Uterus (tissue), 3 donors: ENCODE measurements at regions not wholly inside any gene's neighbourhood (a gene's known extent, or its start where the extent isn't known, plus 50 kb on each side); places are given as distances from the start of the nearest gene placed in this dataset.

Experiments used
- DNase-seq, 2 donors: peaks; one replicate each; pipeline ENCODE4 v3.0.0-alpha.2; 2019 to 2020
- H3K27ac ChIP-seq, 2 donors: fragments of 200-600 bp; sonication (generic); 1 replicate in 1 of 2; 2 replicates in 1 of 2; pipeline ENCODE4 v1.5.1; 2016 to 2018
- H3K27me3 ChIP-seq, 2 donors: fragments of 200-600 bp; sonication (generic); one replicate each; pipeline ENCODE4 v1.5.1; 2018 to 2019; ENCODE audit warnings: control low read depth in 1 of 2
- H3K36me3 ChIP-seq, 2 donors: fragments of 200-600 bp; sonication (generic); one replicate each; pipeline ENCODE4 v1.5.1; 2019; ENCODE audit warnings: control low read depth in 1 of 2
- H3K4me1 ChIP-seq, 2 donors: fragments of 200-600 bp; sonication (generic); one replicate each; pipeline ENCODE4 v1.5.1; 2018 to 2019; ENCODE audit warnings: control low read depth in 1 of 2
- H3K4me3 ChIP-seq, 2 donors: fragments of 200-600 bp; sonication (generic); 1 replicate in 1 of 2; 2 replicates in 1 of 2; pipeline ENCODE4 v1.5.1; 2018 to 2019; ENCODE audit warnings: mild to moderate bottlenecking in 1 of 2
- H3K9me3 ChIP-seq, 2 donors: fragments of 200-600 bp; sonication (generic); one replicate each; pipeline ENCODE4 v1.5.1; 2019; ENCODE audit warnings: control low read depth in 1 of 2
- CTCF ChIP-seq, 4 experiments: fragments of 200-600 bp in 2 of 4; fragments of 450-650 bp in 2 of 4; sonication (generic) in 2 of 4; IDR thresholded peaks; one replicate each; pipeline ENCODE4 v1.5.1; 2016 to 2019; ENCODE audit warnings: antibody characterized with exemption in 4 of 4, mild to moderate bottlenecking in 2 of 4, moderate library complexity in 1 of 4
- POLR2A ChIP-seq, 2 donors: fragments of 450-650 bp; IDR thresholded peaks; one replicate each; pipeline ENCODE4 v1.6.1; 2016; ENCODE audit warnings: antibody characterized with exemption in 2 of 2, mild to moderate bottlenecking in 1 of 2, moderate library complexity in 1 of 2
- intact Hi-C: fragments of 100-400 bp; cut with DNase I; formaldehyde crosslinking; loops from one replicate; pipeline ENCODE4 v1.15.1; 2023; ENCODE audit warnings: low total_unique reads
- donor health status: DM: yes; HTN: yes; CAD: no.

DNA sequence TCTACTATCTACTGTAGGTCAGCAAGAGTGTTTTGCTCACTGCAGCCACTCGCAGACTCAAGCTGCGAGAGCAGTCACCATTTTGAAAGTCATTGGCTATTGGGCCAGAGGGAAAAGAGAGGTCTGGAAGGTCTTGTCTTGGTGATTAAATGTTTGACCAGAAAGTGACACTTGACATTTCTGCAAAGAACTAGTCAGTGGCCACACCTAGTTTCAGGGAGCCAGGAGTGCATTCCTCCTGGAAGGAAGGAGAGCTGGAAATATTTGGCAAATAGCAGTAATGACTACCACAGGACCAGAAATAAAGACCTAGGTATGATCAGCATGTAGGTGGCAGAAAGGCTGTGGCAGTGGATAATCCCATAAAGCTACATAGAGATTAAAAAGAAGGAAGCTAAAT, 440.0 kb upstream of the PLXNA2 start:
- Histone ChIP-seq H3K4me1 (no peaks in the 10 kb centered on the region), H3K4me3 (no peak overlapping the region), H3K9me3 (no peaks in the 10 kb centered on the region), H3K27me3 (no peaks in the 10 kb centered on the region), H3K36me3 (no peaks in the 10 kb centered on the region), H3K27ac (no peak overlapping the region)
- no peak for TF ChIP-seq POLR2A (IDR thresholded peaks at IDR 0.05)
- no peak for TF ChIP-seq CTCF (IDR thresholded peaks at IDR 0.05)
- intact Hi-C loops, result no loop called here
- DNase-seq, result no peak

DNA sequence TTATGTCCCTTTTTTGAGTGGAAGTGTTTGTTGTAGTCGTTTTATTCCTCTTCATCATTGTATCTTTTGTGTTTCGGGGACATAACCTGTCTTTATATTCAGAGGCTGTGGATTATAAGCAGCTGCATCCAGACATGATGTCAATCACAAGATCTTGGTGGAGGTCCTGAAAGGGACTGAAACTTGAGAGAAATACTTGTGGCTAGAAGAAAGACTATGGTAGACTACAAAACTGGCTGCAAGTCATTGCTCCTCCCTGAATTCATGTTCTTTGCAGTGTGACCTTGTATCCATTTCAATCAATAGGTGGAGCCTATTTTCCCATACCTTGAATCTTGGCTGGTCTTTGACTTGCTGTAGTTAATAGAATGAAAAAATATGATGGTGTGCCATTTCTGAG, 442.4 kb upstream of the PLXNA2 start:
- no peaks in the 10 kb centered on the region for H3K4me1 ChIP-seq
- intact Hi-C loops, result no loop called here
- H3K27ac ChIP-seq, result no peak overlapping the region
- TF ChIP-seq CTCF (IDR thresholded peaks at IDR 0.05) (no peak), POLR2A (IDR thresholded peaks at IDR 0.05) (no peak)
- H3K36me3 ChIP-seq, result no peaks in the 10 kb centered on the region
- H3K27me3 ChIP-seq, result no peaks in the 10 kb centered on the region
- H3K9me3 ChIP-seq, result no peaks in the 10 kb centered on the region
- H3K4me3 ChIP-seq, result no peak overlapping the region
- no peak for DNase-seq

DNA sequence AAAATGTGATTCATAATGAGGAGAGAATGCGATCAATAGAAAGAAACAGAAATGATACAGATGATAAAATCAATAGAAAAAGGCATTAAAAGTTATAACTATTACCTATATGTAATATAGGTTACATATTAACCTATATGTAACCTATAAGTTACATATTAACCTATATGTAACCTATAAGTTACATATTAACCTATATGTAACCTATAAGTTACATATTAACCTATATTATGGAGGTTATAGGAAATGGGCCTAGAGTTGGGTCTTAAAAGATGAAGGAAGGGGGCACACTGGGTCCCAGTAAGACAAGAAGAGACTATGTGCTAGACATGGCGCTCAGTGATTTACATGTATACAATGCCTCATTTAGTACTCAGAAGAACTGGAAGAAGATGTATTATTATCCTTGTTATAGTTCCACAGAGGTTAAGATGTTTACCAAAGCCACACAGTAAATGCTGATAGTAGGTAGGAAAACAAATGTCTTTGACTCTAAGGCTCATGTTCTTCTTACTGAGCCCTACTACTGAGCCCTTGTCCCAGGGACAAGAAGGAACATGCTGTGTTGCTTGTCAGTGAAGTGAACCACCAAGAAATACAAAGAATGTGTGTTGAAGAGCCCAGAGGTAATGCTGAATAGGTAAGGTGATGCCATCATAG, 444.6 kb upstream of the PLXNA2 start:
- Histone ChIP-seq H3K27me3 (no peaks in the 10 kb centered on the region), H3K9me3 (no peaks in the 10 kb centered on the region), H3K4me1 (no peaks in the 10 kb centered on the region), H3K36me3 (no peaks in the 10 kb centered on the region), H3K27ac (no peak overlapping the region), H3K4me3 (no peak overlapping the region)
- TF ChIP-seq POLR2A (IDR thresholded peaks at IDR 0.05), result no peak
- TF ChIP-seq CTCF (IDR thresholded peaks at IDR 0.05), result no peak
- intact Hi-C loops, result no loop called here
- no peak for DNase-seq

DNA sequence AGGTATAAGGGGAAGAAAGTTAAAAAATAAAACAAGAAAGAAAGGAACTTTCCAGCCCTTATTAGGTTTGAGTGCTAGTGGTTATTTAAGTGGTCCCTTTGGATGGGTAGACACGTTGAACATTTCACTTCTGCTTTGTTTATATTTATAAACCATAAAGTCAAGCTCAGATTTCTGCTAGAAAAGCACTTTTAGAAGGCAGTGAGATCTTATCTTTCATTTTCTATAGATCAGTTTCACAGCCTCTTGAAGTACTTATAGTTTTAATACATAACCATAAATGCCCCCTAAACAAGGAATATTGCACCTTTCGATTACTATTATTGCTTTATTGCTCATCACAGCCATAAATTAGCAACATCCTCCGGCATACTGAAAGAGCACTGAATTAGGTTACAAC, 446.8 kb upstream of the PLXNA2 start:
- Histone ChIP-seq H3K27ac (no peak overlapping the region), H3K4me3 (no peak overlapping the region), H3K9me3 (no peaks in the 10 kb centered on the region), H3K36me3 (no peaks in the 10 kb centered on the region), H3K27me3 (no peaks in the 10 kb centered on the region), H3K4me1 (no peaks in the 10 kb centered on the region)
- DNase-seq, result no peak
- intact Hi-C loops, result no loop called here
- TF ChIP-seq CTCF (IDR thresholded peaks at IDR 0.05) (no peak), POLR2A (IDR thresholded peaks at IDR 0.05) (no peak)

DNA sequence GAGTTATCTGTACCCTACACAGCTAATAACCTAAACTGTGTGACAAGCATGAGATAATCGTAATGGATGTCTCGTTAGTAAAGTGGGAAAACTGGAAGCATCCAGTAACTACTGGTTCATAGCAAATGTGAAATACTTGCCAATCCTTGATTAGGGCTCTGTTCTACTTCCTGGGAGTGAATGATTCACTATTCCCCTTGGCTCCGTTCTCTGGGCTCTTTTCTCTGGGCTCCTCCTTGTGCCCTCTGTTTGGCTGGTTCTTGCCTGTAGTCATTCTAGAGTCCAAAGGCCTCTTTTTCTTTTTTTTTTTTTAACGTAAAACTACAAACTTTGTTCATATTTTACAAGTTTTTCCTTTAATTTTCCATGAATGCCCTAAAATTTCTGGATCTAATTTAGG, 465.8 kb upstream of the PLXNA2 start:
- DNase-seq, result no peak
- Histone ChIP-seq H3K27ac (no peak overlapping the region), H3K9me3 (no peaks in the 10 kb centered on the region), H3K4me1 (no peaks in the 10 kb centered on the region), H3K36me3 (no peaks in the 10 kb centered on the region), H3K4me3 (no peak overlapping the region), H3K27me3 (no peaks in the 10 kb centered on the region)
- intact Hi-C loops, result no loop called here
- TF ChIP-seq CTCF (IDR thresholded peaks at IDR 0.05), result no peak
- no peak for TF ChIP-seq POLR2A (IDR thresholded peaks at IDR 0.05)
